ENCODE measurements at regions not wholly inside any gene's neighbourhood (a gene's known extent, or its start where the extent isn't known, plus 50 kb on each side); places are given as distances from the start of the nearest gene placed in this dataset.

- DNase-seq: no peak
Measured at GRCh38 chr4:115171220-115171619, 57.8 kb upstream of the NDST4 start.

- DNase-seq: no peak
Measured at GRCh38 chr4:115165503-115165902, 52.1 kb upstream of the NDST4 start.
